GM23338 (cell line): ENCODE measurements at regions not wholly inside any gene's neighbourhood (a gene's known extent, or its start where the extent isn't known, plus 50 kb on each side); places are given as distances from the start of the nearest gene placed in this dataset.

Source experiments
- ATAC-seq: fragments of 200-7000 bp; cut with Tn5 transposase; 3 replicates; pipeline ENCODE4 v1.9.1; 2020
- DNase-seq: peaks from one replicate; pipeline ENCODE4 v3.0.0-alpha.2; 2015; ENCODE audit warnings: low spot score
- H2AFZ ChIP-seq: fragments of 200-600 bp; sonication (generic); 2 replicates; pipeline ENCODE4 v1.8.0; 2016; ENCODE audit warnings: antibody characterized with exemption, mild to moderate bottlenecking, moderate library complexity
- H3F3A ChIP-seq: fragments of 200-600 bp; sonication (generic); replicated peaks from 2 replicates; pipeline ENCODE4 v1.8.0; 2017; ENCODE audit warnings: antibody characterized with exemption, mixed run types, low read depth
- H3K27ac ChIP-seq: fragments of 200-600 bp; sonication (generic); 2 replicates; pipeline ENCODE4 v1.6.1; 2016; ENCODE audit warnings: low read depth
- H3K27me3 ChIP-seq: fragments of 200-600 bp; sonication (generic); 2 replicates; pipeline ENCODE4 v1.8.0; 2016; ENCODE audit warnings: mild to moderate bottlenecking, mixed run types, moderate library complexity; ENCODE audit not compliant: insufficient read depth
- H3K36me3 ChIP-seq: fragments of 200-600 bp; sonication (generic); 2 replicates; pipeline ENCODE4 v1.8.0; 2016; ENCODE audit warnings: mild to moderate bottlenecking; ENCODE audit not compliant: insufficient read depth
- H3K4me1 ChIP-seq: fragments of 200-600 bp; sonication (generic); 2 replicates; pipeline ENCODE4 v1.8.0; 2016; ENCODE audit warnings: mild to moderate bottlenecking, moderate library complexity; ENCODE audit not compliant: insufficient read depth
- H3K4me2 ChIP-seq: fragments of 200-600 bp; sonication (generic); 2 replicates; pipeline ENCODE4 v1.7.1; 2017; ENCODE audit warnings: mixed run types
- H3K4me3 ChIP-seq: fragments of 200-600 bp; sonication (generic); 2 replicates; pipeline ENCODE4 v1.6.1; 2016; ENCODE audit warnings: mixed run types
- H3K79me2 ChIP-seq: fragments of 200-600 bp; sonication (generic); replicated peaks from 2 replicates; pipeline ENCODE4 v1.8.0; 2017; ENCODE audit warnings: mild to moderate bottlenecking; ENCODE audit not compliant: insufficient read depth
- H3K9me2 ChIP-seq: fragments of 200-600 bp; sonication (generic); 2 replicates; pipeline ENCODE4 v1.8.0; 2017; ENCODE audit not compliant: insufficient read depth
- H4K20me1 ChIP-seq: fragments of 200-600 bp; sonication (generic); replicated peaks from 2 replicates; pipeline ENCODE4 v1.8.0; 2017; ENCODE audit warnings: mild to moderate bottlenecking; ENCODE audit not compliant: insufficient read depth
- H3K27ac Mint-ChIP-seq: 2 replicates; pipeline ENCODE4 v1.8.0; 2020; ENCODE audit warnings: inconsistent platforms, mild to moderate bottlenecking, moderate library complexity, mixed read lengths
- H3K27me3 Mint-ChIP-seq: 3 replicates; pipeline ENCODE4 v1.8.0; 2022; ENCODE audit warnings: low read depth, mild to moderate bottlenecking, moderate library complexity, mixed read lengths, inconsistent platforms; ENCODE audit not compliant: insufficient read depth, poor library complexity
- H3K36me3 Mint-ChIP-seq: 3 replicates; pipeline ENCODE4 v1.8.0; 2021; ENCODE audit warnings: low read depth, mild to moderate bottlenecking, inconsistent platforms, moderate library complexity, mixed read lengths
- H3K4me1 Mint-ChIP-seq: 3 replicates; pipeline ENCODE4 v1.8.0; 2020; ENCODE audit warnings: mild to moderate bottlenecking, inconsistent platforms, mixed read lengths
- H3K4me3 Mint-ChIP-seq: 3 replicates; pipeline ENCODE4 v1.8.0; 2021; ENCODE audit warnings: moderate library complexity, mild to moderate bottlenecking, inconsistent platforms, mixed read lengths
- H3K9me3 Mint-ChIP-seq: 3 replicates; pipeline ENCODE4 v1.8.0; 2020; ENCODE audit warnings: moderate library complexity, mild to moderate bottlenecking, inconsistent platforms, mixed read lengths
- CREB1 ChIP-seq: fragments of 250-450 bp; sonication (Bioruptor Pico); IDR thresholded peaks from 2 replicates; pipeline ENCODE4 v1.5.0; 2020; ENCODE audit warnings: low read depth, mild to moderate bottlenecking, moderate library complexity
- CTCF ChIP-seq, 2 experiments: fragments of 200-600 bp in 1 of 2; sonication (generic) in 1 of 2; conservative IDR thresholded peaks; 2 replicates each; pipeline versions ENCODE4 v1.5.1 to v1.6.1; 2016 to 2017; ENCODE audit warnings: antibody characterized with exemption in 2 of 2, low read depth in 2 of 2, mild to moderate bottlenecking in 2 of 2, moderate library complexity in 1 of 2
- ETS1 ChIP-seq: IDR thresholded peaks from 2 replicates; pipeline ENCODE4 v1.6.1; 2016; ENCODE audit warnings: antibody characterized with exemption
- EZH2 ChIP-seq: fragments of 200-600 bp; sonication (generic); IDR thresholded peaks from one replicate; pipeline ENCODE4 v1.8.0; 2017; ENCODE audit warnings: antibody characterized with exemption, mild to moderate bottlenecking, low read depth; ENCODE audit not compliant: unreplicated experiment
- EZH2phosphoT487 ChIP-seq: fragments of 200-600 bp; sonication (generic); IDR thresholded peaks from one replicate; pipeline ENCODE4 v1.8.1; 2018; ENCODE audit warnings: antibody characterized with exemption; ENCODE audit not compliant: unreplicated experiment
- JUNB ChIP-seq: IDR thresholded peaks from one replicate; pipeline ENCODE4 v1.6.1; 2016; ENCODE audit warnings: antibody characterized with exemption; ENCODE audit not compliant: unreplicated experiment
- NANOG ChIP-seq: IDR thresholded peaks from 2 replicates; pipeline ENCODE4 v1.6.1; 2016; ENCODE audit warnings: antibody characterized with exemption, borderline replicate concordance
- POLR2AphosphoS5 ChIP-seq: IDR thresholded peaks from 2 replicates; pipeline ENCODE4 v1.6.1; 2016; ENCODE audit warnings: antibody characterized with exemption, low read depth
- REST ChIP-seq: IDR thresholded peaks from one replicate; pipeline ENCODE4 v1.6.1; 2018; ENCODE audit warnings: antibody characterized with exemption; ENCODE audit not compliant: unreplicated experiment
- STAT1 ChIP-seq: IDR thresholded peaks from one replicate; pipeline ENCODE4 v1.6.1; 2016; ENCODE audit warnings: antibody characterized with exemption; ENCODE audit not compliant: unreplicated experiment
- ZNF114 ChIP-seq: fragments of 250-450 bp; sonication (Bioruptor Pico); IDR thresholded peaks from 2 replicates; pipeline ENCODE4 v1.5.0; 2020; ENCODE audit warnings: mild to moderate bottlenecking, moderate library complexity
- ZNF331 ChIP-seq: fragments of 250-450 bp; sonication (Bioruptor Pico); IDR thresholded peaks from 2 replicates; pipeline ENCODE4 v1.5.0; 2020; ENCODE audit warnings: low read depth, mild to moderate bottlenecking, moderate library complexity
- ZNF462 ChIP-seq: fragments of 250-450 bp; sonication (Bioruptor Pico); IDR thresholded peaks from 2 replicates; pipeline ENCODE4 v1.5.0; 2020; ENCODE audit warnings: mild to moderate bottlenecking, moderate library complexity

- TF ChIP-seq ETS1 (no peak), ZNF114 (no peak), ZNF331 (CRISPR knock-in tag) (no peak), JUNB (no peak), EZH2phosphoT487 (no peak), EZH2 (no peak), NANOG (no peak)
Measured at GRCh38 chr5:144100702-144101101, 69.8 kb downstream of the YIPF5 start (continued).

GRCh38 chr5:144101616-144102015, 68.8 kb downstream of the YIPF5 start:
- H3F3A ChIP-seq = no peaks in the 10 kb centered on the region
- peaks cover 4% of the 10 kb centered on the region; the same call in 1 of the 3 replicates for H3K9me3 Mint-ChIP-seq

More at GRCh38 chr5:144101616-144102015, 68.8 kb downstream of the YIPF5 start:
- Mint-ChIP-seq H3K4me3 (no peak overlapping the region), H3K27ac (no peak overlapping the region), H3K27me3 (no peaks in the 10 kb centered on the region), H3K4me1 (peaks cover 4% of the 10 kb centered on the region; the same call in 1 of the 3 replicates), H3K36me3 (no peaks in the 10 kb centered on the region)
- Histone ChIP-seq H3K79me2 (no peaks in the 10 kb centered on the region), H3K27me3 (no peaks in the 10 kb centered on the region; the same call in 1 of the 2 replicates), H3K36me3 (no peaks in the 10 kb centered on the region), H3K27ac (no peak overlapping the region), H4K20me1 (no peaks in the 10 kb centered on the region), H3K4me1 (peaks cover 8% of the 10 kb centered on the region; the same call in 1 of the 2 replicates), H3K9me2 (no peaks in the 10 kb centered on the region), H3K4me3 (no peak overlapping the region), H2AFZ (no peak overlapping the region), H3K4me2 (no peak overlapping the region)
- ATAC-seq (no peak), DNase-seq (no peak)
- TF ChIP-seq REST (no peak), ZNF331 (CRISPR knock-in tag) (no peak), EZH2 (no peak), NANOG (no peak), CREB1 (CRISPR knock-in tag) (no peak), STAT1 (no peak), CTCF (conservative IDR thresholded peaks at IDR 0.05; ENCODE audit: low read depth in 2 of 2) (no peak), ZNF462 (no peak), EZH2phosphoT487 (no peak), ZNF114 (no peak), JUNB (no peak), POLR2AphosphoS5 (no peak)
